ENCODE measurements at regions not wholly inside any gene's neighbourhood (a gene's known extent, or its start where the extent isn't known, plus 50 kb on each side); places are given as distances from the start of the nearest gene placed in this dataset.

GRCh38 chr6:105917038-105917695, 169.0 kb upstream of the PRDM1 start:
- peaks cover 5% of the 10 kb centered on the region for H3K4me1 ChIP-seq
- H3K27ac ChIP-seq = peak overlapping the region in 1 of 2 donors; percentile 7
- no peaks in the 10 kb centered on the region for H3K27me3 ChIP-seq
- TF ChIP-seq, protein P1, sequence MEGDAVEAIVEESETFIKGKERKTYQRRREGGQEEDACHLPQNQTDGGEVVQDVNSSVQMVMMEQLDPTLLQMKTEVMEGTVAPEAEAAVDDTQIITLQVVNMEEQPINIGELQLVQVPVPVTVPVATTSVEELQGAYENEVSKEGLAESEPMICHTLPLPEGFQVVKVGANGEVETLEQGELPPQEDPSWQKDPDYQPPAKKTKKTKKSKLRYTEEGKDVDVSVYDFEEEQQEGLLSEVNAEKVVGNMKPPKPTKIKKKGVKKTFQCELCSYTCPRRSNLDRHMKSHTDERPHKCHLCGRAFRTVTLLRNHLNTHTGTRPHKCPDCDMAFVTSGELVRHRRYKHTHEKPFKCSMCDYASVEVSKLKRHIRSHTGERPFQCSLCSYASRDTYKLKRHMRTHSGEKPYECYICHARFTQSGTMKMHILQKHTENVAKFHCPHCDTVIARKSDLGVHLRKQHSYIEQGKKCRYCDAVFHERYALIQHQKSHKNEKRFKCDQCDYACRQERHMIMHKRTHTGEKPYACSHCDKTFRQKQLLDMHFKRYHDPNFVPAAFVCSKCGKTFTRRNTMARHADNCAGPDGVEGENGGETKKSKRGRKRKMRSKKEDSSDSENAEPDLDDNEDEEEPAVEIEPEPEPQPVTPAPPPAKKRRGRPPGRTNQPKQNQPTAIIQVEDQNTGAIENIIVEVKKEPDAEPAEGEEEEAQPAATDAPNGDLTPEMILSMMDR (IDR thresholded peaks at IDR 0.05) = no peak
- TF ChIP-seq POLR2A (IDR thresholded peaks at IDR 0.05) = no peak
- no peaks in the 10 kb centered on the region for H3K9me3 ChIP-seq
- WGBS, 2 donors = 51 to 52% methylated on average over 2 of the region's 2 CpGs
- no peak overlapping the region for H3K4me3 ChIP-seq
- no peaks in the 10 kb centered on the region for H3K36me3 ChIP-seq (ENCODE audit: low read depth, missing control alignments)
- DNase-seq = no peak
- intact Hi-C loops (cut with DNase I; ENCODE audit: low total_unique reads) = no loop called here

- Histone ChIP-seq H3K27me3 (no peaks in the 10 kb centered on the region), H3K9me3 (no peaks in the 10 kb centered on the region), H3K36me3 (ENCODE audit: low read depth, missing control alignments) (no peaks in the 10 kb centered on the region), H3K4me1 (no peaks in the 10 kb centered on the region), H3K27ac (no peak overlapping the region), H3K4me3 (no peak overlapping the region)
- DNase-seq = no peak
- no peak for TF ChIP-seq POLR2A (IDR thresholded peaks at IDR 0.05)
- TF ChIP-seq, protein P1 (IDR thresholded peaks at IDR 0.05) = no peak
- WGBS, 2 donors = 80 to 90% methylated on average over 4 of the region's 4 CpGs
- intact Hi-C loops (cut with DNase I; ENCODE audit: low total_unique reads) = no loop called here
These were observed 175.0 kb upstream of the PRDM1 start for GRCh38 chr6:105911106-105911629.

DNA sequence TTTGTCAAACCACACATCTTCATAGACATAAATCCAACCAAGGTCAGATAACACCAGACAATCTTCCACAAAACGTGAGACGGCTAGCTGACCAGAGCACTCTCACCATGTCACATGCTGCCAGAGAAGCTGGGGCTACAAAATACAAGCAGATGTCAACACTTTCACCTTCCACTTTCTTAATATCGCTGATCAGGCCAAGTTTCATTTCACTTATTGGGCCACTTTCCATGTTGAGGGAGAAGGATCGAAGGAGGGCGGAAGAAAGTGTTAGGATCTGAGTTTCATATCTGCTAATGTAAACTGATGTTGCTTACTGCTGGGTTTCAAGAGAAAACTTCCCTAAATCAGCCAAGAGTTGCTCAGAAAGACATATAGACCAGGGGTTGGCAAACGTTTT, 177.0 kb upstream of the PRDM1 start:
- WGBS, 2 donors = 77 to 79% methylated on average over 6 of the region's 6 CpGs
- no peak for DNase-seq
- Histone ChIP-seq H3K36me3 (ENCODE audit: low read depth, missing control alignments) (no peaks in the 10 kb centered on the region), H3K4me3 (no peak overlapping the region), H3K27ac (no peak overlapping the region), H3K4me1 (no peaks in the 10 kb centered on the region), H3K9me3 (no peaks in the 10 kb centered on the region), H3K27me3 (no peaks in the 10 kb centered on the region)
- no peak for TF ChIP-seq POLR2A (IDR thresholded peaks at IDR 0.05)
- TF ChIP-seq, protein P1 (IDR thresholded peaks at IDR 0.05) = no peak
- intact Hi-C loops (cut with DNase I; ENCODE audit: low total_unique reads) = no loop called here

DNA sequence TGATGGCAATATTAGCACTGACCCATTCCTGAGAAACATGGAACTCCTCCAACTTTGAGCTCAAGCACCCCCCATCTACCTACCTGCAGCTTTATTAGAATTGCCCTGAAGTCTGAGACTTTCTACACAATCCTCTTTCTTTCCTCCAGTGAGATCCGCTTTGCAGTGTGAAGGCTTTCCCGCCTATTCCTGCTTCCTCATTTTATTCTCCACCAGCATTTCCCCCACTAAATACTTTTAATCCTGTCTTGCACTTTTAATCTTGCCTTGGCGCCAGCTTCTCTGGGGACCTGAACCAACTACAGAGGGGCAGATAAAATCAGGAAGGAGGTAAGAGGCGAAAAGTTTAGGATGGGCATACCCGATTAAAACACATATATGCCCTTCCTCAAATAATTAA, 178.1 kb upstream of the PRDM1 start:
- Histone ChIP-seq H3K27ac (no peak overlapping the region), H3K9me3 (no peaks in the 10 kb centered on the region), H3K27me3 (no peaks in the 10 kb centered on the region), H3K4me3 (no peak overlapping the region), H3K36me3 (ENCODE audit: low read depth, missing control alignments) (no peaks in the 10 kb centered on the region), H3K4me1 (peaks cover 4% of the 10 kb centered on the region)
- 75 to 95% methylated on average over 5 of the region's 5 CpGs for WGBS, 2 donors
- TF ChIP-seq POLR2A (IDR thresholded peaks at IDR 0.05) = no peak
- TF ChIP-seq, protein P1 (IDR thresholded peaks at IDR 0.05) = no peak
- DNase-seq = no peak
- intact Hi-C loops (cut with DNase I; ENCODE audit: low total_unique reads) = no loop called here

GRCh38 chr6:105907301-105907700, 178.8 kb upstream of the PRDM1 start:
- H3K36me3 ChIP-seq (ENCODE audit: low read depth, missing control alignments) = no peaks in the 10 kb centered on the region
- H3K27me3 ChIP-seq = no peaks in the 10 kb centered on the region
- no peaks in the 10 kb centered on the region for H3K9me3 ChIP-seq
- TF ChIP-seq, protein P1 (IDR thresholded peaks at IDR 0.05) = no peak
- TF ChIP-seq POLR2A (IDR thresholded peaks at IDR 0.05) = no peak
- peaks cover 11% of the 10 kb centered on the region for H3K4me1 ChIP-seq
- no peak for DNase-seq
- intact Hi-C loops (cut with DNase I; ENCODE audit: low total_unique reads) = no loop called here
- 86 to 90% methylated on average over 2 of the region's 2 CpGs for WGBS, 2 donors
- no peak overlapping the region for H3K27ac ChIP-seq
- H3K4me3 ChIP-seq = no peak overlapping the region

All from testis (tissue), 2 donors.